Kidney (tissue), 13 donors: ENCODE measurements at regions not wholly inside any gene's neighbourhood (a gene's known extent, or its start where the extent isn't known, plus 50 kb on each side); places are given as distances from the start of the nearest gene placed in this dataset.

Experiments used
- DNase-seq, 5 donors: peaks; one replicate each; pipeline ENCODE4 v3.0.0-alpha.2; 2013 to 2020
- FAIRE-seq: peaks from 2 replicates; lab custom pipeline; 2012; peaks lifted over from hg19 to GRCh38; lab: Jason Lieb, UNC
- H3K27ac ChIP-seq, 2 donors: one replicate each; pipeline ENCODE4 v1.7.0; 2013; ENCODE audit warnings: low read depth in 2 of 2, low read length in 2 of 2, inconsistent platforms in 1 of 2
- H3K27me3 ChIP-seq: one replicate; pipeline ENCODE4 v1.7.1; 2013; ENCODE audit warnings: low read length, inconsistent platforms; ENCODE audit not compliant: control insufficient read depth, insufficient read depth
- H3K36me3 ChIP-seq, 3 donors: one replicate each; pipeline versions ENCODE4 v1.7.0 to v1.7.1; 2013; ENCODE audit warnings: low read length in 3 of 3, control low read depth in 1 of 3, inconsistent platforms in 1 of 3; ENCODE audit not compliant: insufficient read depth in 3 of 3, control insufficient read depth in 2 of 3
- H3K4me1 ChIP-seq, 3 donors: one replicate each; pipeline versions ENCODE4 v1.7.0 to v1.7.1; 2013; ENCODE audit warnings: low read length in 3 of 3, inconsistent platforms in 1 of 3, low read depth in 1 of 3; ENCODE audit not compliant: control insufficient read depth in 2 of 3, insufficient read depth in 2 of 3
- H3K4me3 ChIP-seq, 3 donors: one replicate each; pipeline versions ENCODE4 v1.7.0 to v1.8.1; 2013; ENCODE audit warnings: low read length in 3 of 3, control low read depth in 1 of 3, inconsistent platforms in 1 of 3
- H3K9ac ChIP-seq, 3 donors: one replicate each; pipeline versions ENCODE4 v1.7.0 to v1.7.1; 2013; ENCODE audit warnings: low read length in 3 of 3, control low read depth in 1 of 3, inconsistent platforms in 1 of 3
- H3K9me3 ChIP-seq, 3 donors: one replicate each; pipeline versions ENCODE4 v1.7.0 to v1.7.1; 2013; ENCODE audit warnings: low read length in 3 of 3, control low read depth in 1 of 3, inconsistent platforms in 1 of 3; ENCODE audit not compliant: control insufficient read depth in 2 of 3, insufficient read depth in 1 of 3
- intact Hi-C: fragments of 100-400 bp; cut with DNase I; formaldehyde crosslinking; loops from one replicate; pipeline ENCODE4 v1.11.1; 2022
- TF ChIP-seq, protein P1 (sequence below): IDR thresholded peaks from 3 replicates; pipeline ENCODE4 v1.5.1; 2012; ENCODE audit warnings: mild to moderate bottlenecking, moderate library complexity, borderline replicate concordance; ENCODE audit not compliant: insufficient read depth; ENCODE audit errors: extremely low read depth
- donor health status: control.
- donor health status: control.
- donor health status: control.
- donor health status: control.
- donor health status: control.
- donor health status: DM: yes; HTN: yes; CAD: no.
- donor health status: Normal renal cell carcinoma (clear cell type).

DNA sequence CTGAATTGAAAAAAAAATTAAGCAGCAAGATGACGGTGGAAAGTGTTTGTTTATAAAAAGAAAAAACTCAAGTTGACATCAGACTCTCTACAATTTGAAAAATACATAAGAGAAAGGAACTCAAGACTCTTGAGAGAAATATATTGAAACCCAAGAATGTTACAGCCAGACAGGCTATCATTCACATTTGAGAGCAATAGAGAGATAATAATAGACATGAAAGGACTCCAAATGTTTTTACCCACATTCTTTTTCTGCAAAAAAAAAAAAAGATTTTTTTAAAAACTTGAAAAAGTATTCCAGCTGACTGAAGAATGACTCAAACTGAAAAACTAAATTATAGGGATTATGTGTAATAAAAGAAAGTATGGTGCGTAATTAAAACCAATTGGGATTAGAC is 532.4 kb downstream of the INHBA start:
- TF ChIP-seq, protein P1, sequence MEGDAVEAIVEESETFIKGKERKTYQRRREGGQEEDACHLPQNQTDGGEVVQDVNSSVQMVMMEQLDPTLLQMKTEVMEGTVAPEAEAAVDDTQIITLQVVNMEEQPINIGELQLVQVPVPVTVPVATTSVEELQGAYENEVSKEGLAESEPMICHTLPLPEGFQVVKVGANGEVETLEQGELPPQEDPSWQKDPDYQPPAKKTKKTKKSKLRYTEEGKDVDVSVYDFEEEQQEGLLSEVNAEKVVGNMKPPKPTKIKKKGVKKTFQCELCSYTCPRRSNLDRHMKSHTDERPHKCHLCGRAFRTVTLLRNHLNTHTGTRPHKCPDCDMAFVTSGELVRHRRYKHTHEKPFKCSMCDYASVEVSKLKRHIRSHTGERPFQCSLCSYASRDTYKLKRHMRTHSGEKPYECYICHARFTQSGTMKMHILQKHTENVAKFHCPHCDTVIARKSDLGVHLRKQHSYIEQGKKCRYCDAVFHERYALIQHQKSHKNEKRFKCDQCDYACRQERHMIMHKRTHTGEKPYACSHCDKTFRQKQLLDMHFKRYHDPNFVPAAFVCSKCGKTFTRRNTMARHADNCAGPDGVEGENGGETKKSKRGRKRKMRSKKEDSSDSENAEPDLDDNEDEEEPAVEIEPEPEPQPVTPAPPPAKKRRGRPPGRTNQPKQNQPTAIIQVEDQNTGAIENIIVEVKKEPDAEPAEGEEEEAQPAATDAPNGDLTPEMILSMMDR, result no peak
- H3K36me3 ChIP-seq, result no peaks in the 10 kb centered on the region
- H3K27me3 ChIP-seq, result no peaks in the 10 kb centered on the region
- no peak overlapping the region for H3K4me3 ChIP-seq
- no peak overlapping the region for H3K27ac ChIP-seq
- H3K9ac ChIP-seq, result no peak overlapping the region
- intact Hi-C loops, result no loop called here
- H3K4me1 ChIP-seq, result no peaks in the 10 kb centered on the region
- H3K9me3 ChIP-seq, result no peaks in the 10 kb centered on the region
- no peak for DNase-seq
- FAIRE-seq, result no peak

DNA sequence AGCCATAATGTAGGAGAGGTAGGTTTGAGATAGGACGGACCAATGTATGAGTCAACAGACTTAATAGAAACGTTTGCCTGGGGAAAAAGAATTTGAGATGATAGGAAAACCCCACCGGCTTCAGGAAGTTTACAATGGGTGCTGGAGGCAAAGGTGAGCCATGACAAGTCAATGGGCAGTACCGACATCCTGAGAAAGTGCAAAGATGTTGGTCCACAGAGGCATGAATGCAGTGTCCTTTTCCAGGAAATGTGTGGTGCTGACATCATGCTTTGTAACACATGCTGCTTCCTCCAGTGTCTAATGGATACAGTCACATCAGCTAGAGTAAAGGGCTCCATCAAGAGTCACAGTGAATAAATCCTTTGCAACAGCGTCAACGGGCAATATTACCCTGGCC is 533.6 kb downstream of the INHBA start:
- Histone ChIP-seq H3K27ac (no peak overlapping the region), H3K27me3 (no peaks in the 10 kb centered on the region), H3K9ac (no peak overlapping the region), H3K4me1 (no peaks in the 10 kb centered on the region), H3K4me3 (no peak overlapping the region), H3K36me3 (no peaks in the 10 kb centered on the region), H3K9me3 (no peaks in the 10 kb centered on the region)
- TF ChIP-seq, protein P1, result no peak
- no peak for DNase-seq
- FAIRE-seq, result no peak
- intact Hi-C loops, result no loop called here

DNA sequence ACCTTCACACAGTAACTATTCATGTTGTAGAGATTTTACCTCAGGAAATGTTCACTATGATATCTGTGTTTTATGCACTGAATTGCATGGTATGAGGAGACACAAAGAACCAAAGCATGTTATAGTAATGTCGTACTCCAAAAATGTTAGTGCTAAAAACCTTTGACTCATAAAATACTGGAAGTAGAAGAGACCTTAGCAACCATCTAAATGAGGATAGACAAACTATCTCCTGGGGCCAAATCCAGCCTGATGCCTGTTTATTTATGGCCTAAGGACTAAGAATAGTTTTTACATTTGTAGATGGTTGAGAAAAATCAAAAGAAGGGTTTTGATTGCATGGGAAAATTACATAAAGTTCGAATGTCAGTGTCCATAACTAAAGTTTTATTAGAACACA is 535.1 kb downstream of the INHBA start:
- TF ChIP-seq, protein P1, result no peak
- Histone ChIP-seq H3K36me3 (no peaks in the 10 kb centered on the region), H3K9ac (no peak overlapping the region), H3K27ac (no peak overlapping the region), H3K4me1 (no peaks in the 10 kb centered on the region), H3K27me3 (no peaks in the 10 kb centered on the region), H3K9me3 (no peaks in the 10 kb centered on the region), H3K4me3 (no peak overlapping the region)
- no peak for DNase-seq
- intact Hi-C loops, result no loop called here
- FAIRE-seq, result no peak

DNA sequence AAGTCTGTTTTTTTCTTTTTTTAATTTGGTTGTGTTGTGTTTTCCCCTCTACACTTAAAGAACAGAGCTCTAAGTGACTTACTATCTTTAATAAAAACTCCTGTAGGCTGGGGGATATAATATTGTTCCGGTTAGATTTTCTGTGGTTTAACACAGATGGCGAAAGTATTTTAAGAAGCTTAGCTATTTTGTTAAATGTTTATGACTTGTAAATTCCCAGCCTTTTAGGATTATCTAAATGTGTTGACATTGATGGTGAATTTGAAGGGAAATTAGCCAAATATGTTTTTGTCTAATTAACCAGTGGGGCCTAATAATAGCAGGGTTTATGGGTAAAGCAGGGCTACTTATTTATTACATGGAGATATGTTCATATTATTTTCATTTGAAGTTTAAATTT is 538.5 kb downstream of the INHBA start:
- TF ChIP-seq, protein P1, result no peak
- intact Hi-C loops, result no loop called here
- no peak for FAIRE-seq
- H3K9ac ChIP-seq, result no peak overlapping the region
- no peak for DNase-seq
- H3K27me3 ChIP-seq, result no peaks in the 10 kb centered on the region
- no peaks in the 10 kb centered on the region for H3K4me1 ChIP-seq
- H3K27ac ChIP-seq, result no peak overlapping the region
- H3K4me3 ChIP-seq, result no peak overlapping the region
- H3K36me3 ChIP-seq, result no peaks in the 10 kb centered on the region
- H3K9me3 ChIP-seq, result no peaks in the 10 kb centered on the region
